ENCODE measurements at regions not wholly inside any gene's neighbourhood (a gene's known extent, or its start where the extent isn't known, plus 50 kb on each side); places are given as distances from the start of the nearest gene placed in this dataset.

- TF ChIP-seq SUZ12 (IDR thresholded peaks at IDR 0.05) (no peak), L3MBTL2 (conservative IDR thresholded peaks at IDR 0.05) (no peak), FOXA1 (IDR thresholded peaks at IDR 0.05) (no peak), HDGF (IDR thresholded peaks at IDR 0.05; ENCODE audit: borderline replicate concordance) (no peak), SP1 (IDR thresholded peaks at IDR 0.05) (no peak), FOXK2 (IDR thresholded peaks at IDR 0.05) (no peak), CTBP1 (IDR thresholded peaks at IDR 0.05; ENCODE audit: borderline replicate concordance) (no peak), LEF1 (IDR thresholded peaks at IDR 0.05; ENCODE audit: borderline replicate concordance) (no peak), BHLHE40 (IDR thresholded peaks at IDR 0.05; ENCODE audit: borderline replicate concordance) (no peak)
Observed at GRCh38 chr16:7097518-7097917, 235.1 kb upstream of the RBFOX1 start.
